ENCODE measurements at regions not wholly inside any gene's neighbourhood (a gene's known extent, or its start where the extent isn't known, plus 50 kb on each side); places are given as distances from the start of the nearest gene placed in this dataset.

- WGBS, 2 experiments = 95 to 100% methylated on average over 2 of the region's 3 CpGs
- Histone ChIP-seq H3K4me1 (ENCODE audit: control insufficient read depth, insufficient read depth, low read length) (no peaks in the 10 kb centered on the region), H3K4me3 (ENCODE audit: insufficient read depth, low read depth, low read length) (no peak overlapping the region), H3K27ac (ENCODE audit: insufficient read depth, low read depth, low read length, poor library complexity, severe bottlenecking) (no peak overlapping the region), H3K27me3 (ENCODE audit: control insufficient read depth, insufficient read depth, low read length, poor library complexity, severe bottlenecking) (no peaks in the 10 kb centered on the region), H3K9me3 (ENCODE audit: control insufficient read depth, low read length) (no peaks in the 10 kb centered on the region), H3K36me3 (ENCODE audit: control insufficient read depth, insufficient read depth, low read length) (no peaks in the 10 kb centered on the region)
Measured at GRCh38 chr13:57948884-57949283, 317.3 kb downstream of the PCDH17 start.

DNA sequence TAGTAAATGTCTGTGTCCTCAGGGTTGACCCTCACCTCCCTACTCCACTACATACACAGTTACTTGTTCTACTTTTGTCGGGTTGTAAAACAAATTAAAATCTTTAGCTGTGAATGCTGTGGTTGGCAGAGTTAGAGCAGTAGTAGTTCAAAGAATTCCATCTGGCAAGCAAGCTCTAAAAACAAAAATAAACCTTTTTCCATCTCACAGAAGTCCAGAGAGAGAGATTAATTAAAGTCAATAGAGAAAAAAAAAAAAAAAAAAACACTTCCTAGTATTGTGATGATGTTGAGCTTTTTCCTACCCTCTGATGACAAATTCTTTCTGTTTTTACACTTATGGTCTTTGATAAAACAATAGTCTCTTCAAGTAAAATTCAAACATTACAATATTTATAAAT, 338.4 kb downstream of the PCDH17 start:
- Histone ChIP-seq H3K4me3 (ENCODE audit: insufficient read depth, low read depth, low read length) (no peak overlapping the region), H3K36me3 (ENCODE audit: control insufficient read depth, insufficient read depth, low read length) (no peaks in the 10 kb centered on the region), H3K27me3 (ENCODE audit: control insufficient read depth, insufficient read depth, low read length, poor library complexity, severe bottlenecking) (no peaks in the 10 kb centered on the region), H3K4me1 (ENCODE audit: control insufficient read depth, insufficient read depth, low read length) (no peaks in the 10 kb centered on the region), H3K9me3 (ENCODE audit: control insufficient read depth, low read length) (no peaks in the 10 kb centered on the region), H3K27ac (ENCODE audit: insufficient read depth, low read depth, low read length, poor library complexity, severe bottlenecking) (no peak overlapping the region)
- no CpG with 5 or more reads among the region's 1 CpG for WGBS, 2 experiments

- Histone ChIP-seq H3K4me3 (ENCODE audit: insufficient read depth, low read depth, low read length) (no peak overlapping the region), H3K9me3 (ENCODE audit: control insufficient read depth, low read length) (no peaks in the 10 kb centered on the region), H3K36me3 (ENCODE audit: control insufficient read depth, insufficient read depth, low read length) (no peaks in the 10 kb centered on the region), H3K4me1 (ENCODE audit: control insufficient read depth, insufficient read depth, low read length) (no peaks in the 10 kb centered on the region), H3K27ac (ENCODE audit: insufficient read depth, low read depth, low read length, poor library complexity, severe bottlenecking) (no peak overlapping the region), H3K27me3 (ENCODE audit: control insufficient read depth, insufficient read depth, low read length, poor library complexity, severe bottlenecking) (no peaks in the 10 kb centered on the region)
- WGBS, 2 experiments = 25 to 57% methylated on average over 1 of the region's 1 CpG
Measured at GRCh38 chr13:57970404-57970803, 338.9 kb downstream of the PCDH17 start.

GRCh38 chr13:57982782-57983181, 351.2 kb downstream of the PCDH17 start:
- Histone ChIP-seq H3K4me3 (ENCODE audit: insufficient read depth, low read depth, low read length) (no peak overlapping the region), H3K9me3 (ENCODE audit: control insufficient read depth, low read length) (no peaks in the 10 kb centered on the region), H3K27ac (ENCODE audit: insufficient read depth, low read depth, low read length, poor library complexity, severe bottlenecking) (no peak overlapping the region), H3K36me3 (ENCODE audit: control insufficient read depth, insufficient read depth, low read length) (no peaks in the 10 kb centered on the region), H3K4me1 (ENCODE audit: control insufficient read depth, insufficient read depth, low read length) (no peaks in the 10 kb centered on the region), H3K27me3 (ENCODE audit: control insufficient read depth, insufficient read depth, low read length, poor library complexity, severe bottlenecking) (no peaks in the 10 kb centered on the region)

GRCh38 chr13:57988276-57988675, 356.7 kb downstream of the PCDH17 start:
- no peaks in the 10 kb centered on the region for H3K4me1 ChIP-seq (ENCODE audit: control insufficient read depth, insufficient read depth, low read length)
- no peak overlapping the region for H3K27ac ChIP-seq (ENCODE audit: insufficient read depth, low read depth, low read length, poor library complexity, severe bottlenecking)
- no peak overlapping the region for H3K4me3 ChIP-seq (ENCODE audit: insufficient read depth, low read depth, low read length)
- no CpG with 5 or more reads among the region's 2 CpGs for WGBS, 2 experiments
- no peaks in the 10 kb centered on the region for H3K36me3 ChIP-seq (ENCODE audit: control insufficient read depth, insufficient read depth, low read length)
- H3K9me3 ChIP-seq (ENCODE audit: control insufficient read depth, low read length) = no peaks in the 10 kb centered on the region
- H3K27me3 ChIP-seq (ENCODE audit: control insufficient read depth, insufficient read depth, low read length, poor library complexity, severe bottlenecking) = no peaks in the 10 kb centered on the region

DNA sequence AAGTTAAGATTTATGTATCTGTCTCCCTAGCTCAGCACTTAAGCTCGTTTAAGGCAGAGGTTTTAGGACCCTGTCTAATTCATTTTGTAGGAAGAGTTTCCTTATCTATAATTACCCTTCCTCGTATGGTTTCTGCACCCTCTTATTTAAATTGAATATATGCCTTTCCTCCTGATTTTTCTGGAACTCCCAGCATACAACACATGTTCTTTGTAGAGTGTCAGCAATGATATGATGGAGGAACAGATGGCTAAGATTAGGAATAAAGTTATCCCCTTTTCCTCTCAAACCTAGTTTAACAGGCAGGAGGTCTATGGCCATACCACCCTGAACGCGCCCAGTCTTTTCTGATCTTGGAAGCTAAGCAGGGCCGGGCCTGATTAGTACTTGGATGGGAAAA, 359.5 kb downstream of the PCDH17 start:
- Histone ChIP-seq H3K36me3 (ENCODE audit: control insufficient read depth, insufficient read depth, low read length) (no peaks in the 10 kb centered on the region), H3K4me3 (ENCODE audit: insufficient read depth, low read depth, low read length) (no peak overlapping the region), H3K4me1 (ENCODE audit: control insufficient read depth, insufficient read depth, low read length) (no peaks in the 10 kb centered on the region), H3K27ac (ENCODE audit: insufficient read depth, low read depth, low read length, poor library complexity, severe bottlenecking) (no peak overlapping the region), H3K27me3 (ENCODE audit: control insufficient read depth, insufficient read depth, low read length, poor library complexity, severe bottlenecking) (no peaks in the 10 kb centered on the region), H3K9me3 (ENCODE audit: control insufficient read depth, low read length) (no peaks in the 10 kb centered on the region)
- 82 to 91% methylated on average over 2 to 5 of the region's 5 CpGs for WGBS, 2 experiments

- Histone ChIP-seq H3K36me3 (ENCODE audit: control insufficient read depth, insufficient read depth, low read length) (no peaks in the 10 kb centered on the region), H3K27me3 (ENCODE audit: control insufficient read depth, insufficient read depth, low read length, poor library complexity, severe bottlenecking) (no peaks in the 10 kb centered on the region), H3K9me3 (ENCODE audit: control insufficient read depth, low read length) (no peaks in the 10 kb centered on the region), H3K27ac (ENCODE audit: insufficient read depth, low read depth, low read length, poor library complexity, severe bottlenecking) (no peak overlapping the region), H3K4me1 (ENCODE audit: control insufficient read depth, insufficient read depth, low read length) (no peaks in the 10 kb centered on the region), H3K4me3 (ENCODE audit: insufficient read depth, low read depth, low read length) (no peak overlapping the region)
- 80 to 92% methylated on average over 1 of the region's 1 CpG for WGBS, 2 experiments
Measured at GRCh38 chr13:57992416-57992815, 360.9 kb downstream of the PCDH17 start.

GRCh38 chr13:57996717-57997116, 365.2 kb downstream of the PCDH17 start:
- H3K36me3 ChIP-seq (ENCODE audit: control insufficient read depth, insufficient read depth, low read length) = no peaks in the 10 kb centered on the region
- no peak overlapping the region for H3K27ac ChIP-seq (ENCODE audit: insufficient read depth, low read depth, low read length, poor library complexity, severe bottlenecking)
- H3K4me3 ChIP-seq (ENCODE audit: insufficient read depth, low read depth, low read length) = no peak overlapping the region
- H3K9me3 ChIP-seq (ENCODE audit: control insufficient read depth, low read length) = no peaks in the 10 kb centered on the region
- no peaks in the 10 kb centered on the region for H3K4me1 ChIP-seq (ENCODE audit: control insufficient read depth, insufficient read depth, low read length)
- 100% methylated on average over 1 of the region's 1 CpG; no CpG with 5 or more reads in 1 of the 2 experiments for WGBS, 2 experiments
- H3K27me3 ChIP-seq (ENCODE audit: control insufficient read depth, insufficient read depth, low read length, poor library complexity, severe bottlenecking) = no peaks in the 10 kb centered on the region

GRCh38 chr13:58004751-58005150, 373.2 kb downstream of the PCDH17 start:
- Histone ChIP-seq H3K36me3 (ENCODE audit: control insufficient read depth, insufficient read depth, low read length) (no peaks in the 10 kb centered on the region), H3K4me1 (ENCODE audit: control insufficient read depth, insufficient read depth, low read length) (no peaks in the 10 kb centered on the region), H3K4me3 (ENCODE audit: insufficient read depth, low read depth, low read length) (no peak overlapping the region), H3K27me3 (ENCODE audit: control insufficient read depth, insufficient read depth, low read length, poor library complexity, severe bottlenecking) (no peaks in the 10 kb centered on the region), H3K9me3 (ENCODE audit: control insufficient read depth, low read length) (no peaks in the 10 kb centered on the region), H3K27ac (ENCODE audit: insufficient read depth, low read depth, low read length, poor library complexity, severe bottlenecking) (no peak overlapping the region)
- 81 to 89% methylated on average over 2 of the region's 4 CpGs for WGBS, 2 experiments

GRCh38 chr13:58018020-58018419, 386.5 kb downstream of the PCDH17 start:
- 82 to 93% methylated on average over 4 of the region's 4 CpGs for WGBS, 2 experiments
- Histone ChIP-seq H3K9me3 (ENCODE audit: control insufficient read depth, low read length) (no peaks in the 10 kb centered on the region), H3K4me1 (ENCODE audit: control insufficient read depth, insufficient read depth, low read length) (no peaks in the 10 kb centered on the region), H3K4me3 (ENCODE audit: insufficient read depth, low read depth, low read length) (no peak overlapping the region), H3K27ac (ENCODE audit: insufficient read depth, low read depth, low read length, poor library complexity, severe bottlenecking) (no peak overlapping the region), H3K27me3 (ENCODE audit: control insufficient read depth, insufficient read depth, low read length, poor library complexity, severe bottlenecking) (no peaks in the 10 kb centered on the region), H3K36me3 (ENCODE audit: control insufficient read depth, insufficient read depth, low read length) (no peaks in the 10 kb centered on the region)

- Histone ChIP-seq H3K9me3 (ENCODE audit: control insufficient read depth, low read length) (no peaks in the 10 kb centered on the region), H3K4me1 (ENCODE audit: control insufficient read depth, insufficient read depth, low read length) (no peaks in the 10 kb centered on the region), H3K27me3 (ENCODE audit: control insufficient read depth, insufficient read depth, low read length, poor library complexity, severe bottlenecking) (no peaks in the 10 kb centered on the region), H3K27ac (ENCODE audit: insufficient read depth, low read depth, low read length, poor library complexity, severe bottlenecking) (no peak overlapping the region), H3K4me3 (ENCODE audit: insufficient read depth, low read depth, low read length) (no peak overlapping the region), H3K36me3 (ENCODE audit: control insufficient read depth, insufficient read depth, low read length) (no peaks in the 10 kb centered on the region)
- 86% methylated on average over 1 of the region's 1 CpG; no CpG with 5 or more reads in 1 of the 2 experiments for WGBS, 2 experiments
Measured at GRCh38 chr13:58018865-58019264, 387.3 kb downstream of the PCDH17 start.

Measured in ectodermal cell (in vitro differentiated cells).